Activated CD4-positive, alpha-beta T cell treated with anti-CD3 and anti-CD28 coated beads, Interleukin-2, amount 10 ng/mL, durations not matched to agents 7 days and 5 days (primary cell): ENCODE measurements at regions not wholly inside any gene's neighbourhood (a gene's known extent, or its start where the extent isn't known, plus 50 kb on each side); places are given as distances from the start of the nearest gene placed in this dataset.

ENCODE experiments used
- CTCF ChIA-PET: fragments of 350-600 bp; sonication (Branson Sonifier 250); formaldehyde crosslinking; loops from one replicate; lab custom pipeline; 2021; ENCODE audit warnings: antibody characterized with exemption; lab: Charles Lee
- POLR2A ChIA-PET: fragments of 350-600 bp; sonication (Branson Sonifier 250); formaldehyde crosslinking; loops from one replicate; lab custom pipeline; 2021; ENCODE audit warnings: antibody characterized with exemption; lab: Charles Lee
- DNase-seq: peaks from one replicate; pipeline ENCODE4 v3.0.0-alpha.2; 2020
- H3K27ac Mint-ChIP-seq: one replicate; pipeline ENCODE4 v1.8.0; 2021; ENCODE audit warnings: mild to moderate bottlenecking, moderate library complexity, mixed read lengths
- H3K27me3 Mint-ChIP-seq: one replicate; pipeline ENCODE4 v1.8.0; 2021; ENCODE audit warnings: mixed read lengths
- H3K36me3 Mint-ChIP-seq: one replicate; pipeline ENCODE4 v1.8.0; 2021; ENCODE audit warnings: low read depth, mixed read lengths
- H3K4me1 Mint-ChIP-seq: one replicate; pipeline ENCODE4 v1.8.0; 2021; ENCODE audit warnings: mixed read lengths
- H3K4me3 Mint-ChIP-seq: one replicate; pipeline ENCODE4 v1.8.0; 2021; ENCODE audit warnings: mild to moderate bottlenecking, moderate library complexity, mixed read lengths
- H3K9me3 Mint-ChIP-seq: one replicate; pipeline ENCODE4 v1.8.0; 2021; ENCODE audit warnings: mixed read lengths

DNA sequence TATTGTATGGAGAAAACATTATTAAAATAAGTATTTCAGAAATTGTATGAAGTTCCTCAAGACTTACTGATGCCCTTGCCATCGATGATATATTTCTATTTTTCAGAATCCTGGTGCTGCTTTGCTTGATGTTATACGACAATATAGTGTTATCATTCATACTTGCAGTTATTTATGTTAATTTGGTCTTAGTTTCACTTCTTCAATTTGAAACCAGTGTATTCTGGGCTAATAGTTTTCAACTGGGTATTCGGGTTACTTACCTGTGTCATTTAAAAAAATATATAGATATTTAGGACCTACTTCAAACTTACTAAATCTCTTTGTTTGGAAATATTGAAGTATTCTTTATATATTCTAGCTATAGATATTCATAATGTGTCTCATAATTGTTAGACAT, 1414.7 kb downstream of the C4orf33 start:
- H3K27ac Mint-ChIP-seq = no peak overlapping the region
- CTCF ChIA-PET = no interaction called here
- no peaks in the 10 kb centered on the region for H3K27me3 Mint-ChIP-seq
- H3K4me1 Mint-ChIP-seq = no peaks in the 10 kb centered on the region
- POLR2A ChIA-PET = no interaction called here
- H3K36me3 Mint-ChIP-seq = no peaks in the 10 kb centered on the region
- no peak for DNase-seq
- H3K9me3 Mint-ChIP-seq = no peaks in the 10 kb centered on the region
- no peak overlapping the region for H3K4me3 Mint-ChIP-seq

DNA sequence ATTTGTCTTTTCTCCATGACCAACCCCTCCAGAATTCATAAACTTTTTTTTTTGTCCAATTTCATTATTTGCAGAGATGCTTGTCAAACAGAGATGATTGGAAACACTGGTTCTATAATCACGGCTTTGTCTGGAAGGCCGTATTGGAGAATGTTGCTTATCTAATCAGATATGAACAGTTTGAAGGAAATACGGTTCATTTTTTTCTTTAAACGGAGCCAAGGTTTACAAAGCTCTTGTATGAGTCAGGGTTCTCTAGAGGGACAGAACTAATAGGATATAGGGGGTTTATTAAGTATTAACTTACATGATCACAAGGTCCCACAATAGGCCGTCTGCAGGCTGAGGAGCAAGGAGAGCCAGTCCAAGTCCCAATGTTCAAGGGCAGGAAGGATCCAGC, 1415.8 kb downstream of the C4orf33 start:
- no peaks in the 10 kb centered on the region for H3K4me1 Mint-ChIP-seq
- no peak overlapping the region for H3K4me3 Mint-ChIP-seq
- ChIA-PET POLR2A (no interaction called here), CTCF (no interaction called here)
- DNase-seq = no peak
- H3K9me3 Mint-ChIP-seq = no peaks in the 10 kb centered on the region
- H3K36me3 Mint-ChIP-seq = no peaks in the 10 kb centered on the region
- no peak overlapping the region for H3K27ac Mint-ChIP-seq
- H3K27me3 Mint-ChIP-seq = no peaks in the 10 kb centered on the region

GRCh38 chr4:130524057-130524456, 1428.1 kb downstream of the C4orf33 start:
- no peaks in the 10 kb centered on the region for H3K4me1 Mint-ChIP-seq
- H3K9me3 Mint-ChIP-seq = peaks cover 9% of the 10 kb centered on the region
- H3K4me3 Mint-ChIP-seq = no peak overlapping the region
- H3K27me3 Mint-ChIP-seq = no peaks in the 10 kb centered on the region
- H3K36me3 Mint-ChIP-seq = no peaks in the 10 kb centered on the region
- POLR2A ChIA-PET = no interaction called here
- CTCF ChIA-PET = no interaction called here
- no peak overlapping the region for H3K27ac Mint-ChIP-seq
- no peak for DNase-seq

DNA sequence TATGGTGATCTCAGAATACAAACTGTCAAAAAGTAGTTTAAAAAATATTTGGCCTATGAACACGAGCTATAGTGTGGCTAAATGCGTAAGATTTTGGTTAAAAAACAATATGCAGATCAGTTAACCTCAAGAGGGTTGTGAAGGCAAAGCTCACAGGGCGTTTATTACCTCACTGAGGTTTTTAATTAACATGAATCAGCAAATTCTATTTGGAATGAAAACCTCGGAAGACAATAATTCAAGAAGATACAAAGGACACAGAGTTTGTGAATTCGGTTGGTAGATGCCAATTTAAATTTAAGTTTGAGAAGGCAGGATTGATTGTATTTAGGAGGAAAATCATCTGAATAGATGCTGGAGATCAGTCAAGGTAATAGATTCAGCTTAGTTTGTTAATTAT, 1434.6 kb downstream of the C4orf33 start:
- CTCF ChIA-PET = no interaction called here

DNA sequence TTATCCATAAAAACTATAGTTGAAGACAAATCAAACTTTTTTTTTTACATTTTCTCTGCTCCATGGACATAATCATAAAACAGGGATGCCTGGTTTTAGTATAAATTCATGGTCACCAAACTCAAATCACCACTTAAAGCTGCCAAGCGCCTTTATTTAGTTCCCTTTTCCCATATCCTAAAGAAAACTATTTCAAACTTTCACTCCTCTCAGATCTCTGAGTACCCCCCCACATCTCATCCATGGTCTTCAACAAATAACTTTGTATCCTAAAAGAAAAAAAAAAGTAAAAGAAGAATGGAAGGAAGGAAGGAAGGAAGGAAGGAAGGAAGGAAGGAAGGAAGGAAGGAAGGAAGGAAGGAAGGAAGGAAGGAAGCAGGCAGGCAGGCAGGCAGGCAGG, 1438.7 kb downstream of the C4orf33 start:
- Mint-ChIP-seq H3K36me3 (no peaks in the 10 kb centered on the region), H3K27me3 (no peaks in the 10 kb centered on the region), H3K4me3 (no peak overlapping the region), H3K27ac (no peak overlapping the region), H3K4me1 (no peaks in the 10 kb centered on the region), H3K9me3 (no peaks in the 10 kb centered on the region)
- DNase-seq = no peak
- ChIA-PET CTCF (interaction anchor here (0.7 kb wide), 1 partner anchor 1361 kb away, joined by 3 read pairs; no protein-coding TSS in a partner anchor), POLR2A (no interaction called here)

More for the DNA sequence above, 1434.6 kb downstream of the C4orf33 start:
- H3K4me3 Mint-ChIP-seq = no peak overlapping the region
- no peak for DNase-seq
- H3K9me3 Mint-ChIP-seq = no peaks in the 10 kb centered on the region
- no peaks in the 10 kb centered on the region for H3K27me3 Mint-ChIP-seq
- no peaks in the 10 kb centered on the region for H3K36me3 Mint-ChIP-seq
- H3K4me1 Mint-ChIP-seq = no peaks in the 10 kb centered on the region
- POLR2A ChIA-PET = no interaction called here
- H3K27ac Mint-ChIP-seq = no peak overlapping the region

- ChIA-PET POLR2A (no interaction called here), CTCF (no interaction called here)
- no peaks in the 10 kb centered on the region for H3K27me3 Mint-ChIP-seq
- DNase-seq = no peak
- H3K4me3 Mint-ChIP-seq = no peak overlapping the region
- no peaks in the 10 kb centered on the region for H3K4me1 Mint-ChIP-seq
- H3K9me3 Mint-ChIP-seq = no peaks in the 10 kb centered on the region
- no peaks in the 10 kb centered on the region for H3K36me3 Mint-ChIP-seq
- H3K27ac Mint-ChIP-seq = no peak overlapping the region
Measured at GRCh38 chr4:130542953-130543352, 1447.0 kb downstream of the C4orf33 start.

DNA sequence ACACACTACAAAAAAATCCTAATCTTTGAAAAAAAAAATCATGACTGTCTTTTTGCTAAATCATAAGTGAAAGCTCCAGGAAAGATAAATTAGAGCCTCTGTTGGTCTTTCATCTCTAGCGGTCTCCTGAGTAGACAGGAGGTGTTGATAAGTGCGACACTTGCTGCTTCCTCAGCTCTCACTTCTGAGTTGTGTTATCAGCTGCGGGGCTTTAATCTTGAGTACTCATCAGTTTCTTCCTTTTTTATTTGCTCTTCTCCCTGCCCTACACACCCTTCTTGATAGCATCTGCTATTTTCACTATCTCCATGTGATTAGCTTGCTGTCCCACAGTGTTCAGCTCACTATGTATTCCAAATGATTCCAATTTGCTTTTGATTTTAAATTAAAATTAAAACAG, 1449.2 kb downstream of the C4orf33 start:
- POLR2A ChIA-PET = no interaction called here
- Mint-ChIP-seq H3K4me1 (no peaks in the 10 kb centered on the region), H3K36me3 (no peaks in the 10 kb centered on the region), H3K27me3 (no peaks in the 10 kb centered on the region), H3K4me3 (no peak overlapping the region), H3K9me3 (no peaks in the 10 kb centered on the region), H3K27ac (no peak overlapping the region)
- no peak for DNase-seq
- CTCF ChIA-PET = interaction anchor here (0.6 kb wide), 1 partner anchor 60 kb away, joined by 3 read pairs; no protein-coding TSS in a partner anchor

GRCh38 chr4:130545596-130545995, 1449.6 kb downstream of the C4orf33 start:
- H3K4me1 Mint-ChIP-seq = no peaks in the 10 kb centered on the region
- no peaks in the 10 kb centered on the region for H3K9me3 Mint-ChIP-seq
- no peaks in the 10 kb centered on the region for H3K36me3 Mint-ChIP-seq
- no peak for DNase-seq
- ChIA-PET POLR2A (no interaction called here), CTCF (interaction anchor here (0.6 kb wide), 1 partner anchor 60 kb away, joined by 3 read pairs; no protein-coding TSS in a partner anchor)
- no peak overlapping the region for H3K4me3 Mint-ChIP-seq
- H3K27me3 Mint-ChIP-seq = no peaks in the 10 kb centered on the region
- no peak overlapping the region for H3K27ac Mint-ChIP-seq

- Mint-ChIP-seq H3K27ac (no peak overlapping the region), H3K36me3 (no peaks in the 10 kb centered on the region), H3K4me1 (no peaks in the 10 kb centered on the region), H3K27me3 (no peaks in the 10 kb centered on the region), H3K4me3 (no peak overlapping the region), H3K9me3 (peaks cover 2% of the 10 kb centered on the region)
- CTCF ChIA-PET = no interaction called here
- DNase-seq = no peak
- POLR2A ChIA-PET = no interaction called here
Measured at GRCh38 chr4:130559268-130559667, 1463.3 kb downstream of the C4orf33 start.

GRCh38 chr4:130563185-130563888, 1467.4 kb downstream of the C4orf33 start:
- no peaks in the 10 kb centered on the region for H3K27me3 Mint-ChIP-seq
- no peak overlapping the region for H3K27ac Mint-ChIP-seq
- ChIA-PET CTCF (no interaction called here), POLR2A (no interaction called here)
- H3K4me1 Mint-ChIP-seq = no peaks in the 10 kb centered on the region
- H3K9me3 Mint-ChIP-seq = peaks cover 2% of the 10 kb centered on the region
- no peak overlapping the region for H3K4me3 Mint-ChIP-seq
- DNase-seq = no peak
- no peaks in the 10 kb centered on the region for H3K36me3 Mint-ChIP-seq

DNA sequence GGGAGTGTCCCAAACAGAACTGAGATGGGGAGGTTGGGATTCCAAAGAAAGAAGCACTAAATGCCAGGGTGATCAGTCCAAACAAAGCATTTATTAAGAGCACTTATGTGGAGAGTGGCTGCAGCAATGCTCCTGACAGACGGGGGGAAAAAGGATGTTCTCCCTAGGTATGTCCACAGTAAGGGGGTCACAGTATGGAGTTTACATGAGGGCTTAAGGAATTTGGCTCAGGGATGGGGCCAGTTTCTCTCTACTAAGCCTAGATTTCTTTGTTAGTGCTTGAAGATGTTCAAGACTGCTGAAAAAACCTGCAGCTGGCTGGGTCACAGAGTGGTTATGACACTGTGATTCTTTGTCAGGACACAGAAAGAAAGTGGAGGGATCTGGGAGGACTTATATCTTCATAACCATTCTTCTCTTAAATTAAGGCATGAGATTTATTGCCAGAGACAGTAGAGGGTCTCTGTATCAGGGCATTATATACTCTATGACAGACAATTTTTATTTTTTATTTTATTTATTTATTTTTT, 1468.0 kb downstream of the C4orf33 start:
- Mint-ChIP-seq H3K27ac (no peak overlapping the region), H3K4me3 (no peak overlapping the region), H3K27me3 (no peaks in the 10 kb centered on the region), H3K36me3 (no peaks in the 10 kb centered on the region), H3K4me1 (no peaks in the 10 kb centered on the region), H3K9me3 (peaks cover 2% of the 10 kb centered on the region)
- ChIA-PET CTCF (no interaction called here), POLR2A (no interaction called here)
- no peak for DNase-seq

DNA sequence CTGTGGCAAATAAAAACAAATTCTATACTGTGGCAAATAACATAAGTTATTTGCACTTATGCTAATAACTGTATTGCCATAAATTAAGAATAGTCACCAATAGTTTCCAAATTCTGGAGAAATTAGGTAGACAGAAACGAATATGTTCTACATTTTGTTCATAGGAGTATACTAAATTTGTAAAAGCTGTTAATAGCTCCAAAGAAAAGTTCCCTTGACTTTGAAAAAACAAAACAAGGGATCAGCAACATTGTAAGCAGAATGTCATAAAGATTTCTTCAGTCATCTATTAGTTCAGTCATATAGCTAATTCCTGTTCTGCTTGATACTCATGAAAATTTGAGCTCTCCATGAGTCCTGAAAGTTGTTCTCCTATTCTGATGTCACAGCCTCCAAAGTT, 1472.8 kb downstream of the C4orf33 start:
- CTCF ChIA-PET = interaction anchor here (0.6 kb wide), 1 partner anchor 9 kb away, joined by 3 read pairs; no protein-coding TSS in a partner anchor
- no peaks in the 10 kb centered on the region for H3K36me3 Mint-ChIP-seq
- H3K4me1 Mint-ChIP-seq = no peaks in the 10 kb centered on the region
- no peak for DNase-seq
- no peaks in the 10 kb centered on the region for H3K27me3 Mint-ChIP-seq
- no peak overlapping the region for H3K4me3 Mint-ChIP-seq
- POLR2A ChIA-PET = no interaction called here
- no peaks in the 10 kb centered on the region for H3K9me3 Mint-ChIP-seq
- H3K27ac Mint-ChIP-seq = no peak overlapping the region

- POLR2A ChIA-PET = no interaction called here
- Mint-ChIP-seq H3K27me3 (no peaks in the 10 kb centered on the region), H3K4me3 (no peak overlapping the region), H3K4me1 (no peaks in the 10 kb centered on the region), H3K9me3 (peaks cover 2% of the 10 kb centered on the region), H3K27ac (no peak overlapping the region), H3K36me3 (no peaks in the 10 kb centered on the region)
- CTCF ChIA-PET = no interaction called here
- no peak for DNase-seq
Measured at GRCh38 chr4:130573742-130574141, 1477.8 kb downstream of the C4orf33 start.

DNA sequence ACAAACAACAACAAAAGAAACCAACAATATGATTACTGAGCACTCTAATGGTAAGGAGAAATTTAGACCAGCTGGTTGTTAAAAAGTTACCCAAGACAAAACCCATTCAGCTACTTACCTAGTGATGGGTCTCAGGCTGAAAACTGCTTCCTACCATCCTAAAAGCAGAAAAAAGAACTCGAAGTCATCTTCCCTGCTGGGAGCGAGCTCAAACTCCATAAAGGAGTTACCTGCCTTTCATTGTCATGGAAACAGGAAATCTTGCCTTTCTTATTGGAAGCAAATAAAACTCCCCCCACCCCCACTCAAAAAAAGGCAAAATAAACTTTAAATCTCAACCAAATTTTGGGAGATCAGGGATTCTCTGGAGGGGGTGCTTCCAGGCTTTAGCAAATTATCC, 1478.3 kb downstream of the C4orf33 start:
- H3K4me3 Mint-ChIP-seq = no peak overlapping the region
- CTCF ChIA-PET = no interaction called here
- no peaks in the 10 kb centered on the region for H3K4me1 Mint-ChIP-seq
- POLR2A ChIA-PET = no interaction called here
- H3K9me3 Mint-ChIP-seq = peaks cover 2% of the 10 kb centered on the region
- H3K27ac Mint-ChIP-seq = no peak overlapping the region
- DNase-seq = no peak
- H3K36me3 Mint-ChIP-seq = no peaks in the 10 kb centered on the region
- H3K27me3 Mint-ChIP-seq = no peaks in the 10 kb centered on the region
